Vagina (tissue), 2 donors: ENCODE measurements at regions not wholly inside any gene's neighbourhood (a gene's known extent, or its start where the extent isn't known, plus 50 kb on each side); places are given as distances from the start of the nearest gene placed in this dataset.

Experiments
- DNase-seq, 2 donors: peaks; one replicate each; pipeline ENCODE4 v3.0.0-alpha.2; 2017; ENCODE audit errors: extremely low spot score in 2 of 2
- H3K27ac ChIP-seq: fragments of 200-600 bp; sonication (generic); one replicate; pipeline ENCODE4 v1.5.1; 2019
- H3K27me3 ChIP-seq: fragments of 200-600 bp; sonication (generic); one replicate; pipeline ENCODE4 v1.5.1; 2019
- H3K36me3 ChIP-seq, 2 donors: fragments of 200-600 bp; sonication (generic); one replicate each; pipeline ENCODE4 v1.5.1; 2017 to 2019
- H3K4me1 ChIP-seq: fragments of 200-600 bp; sonication (generic); one replicate; pipeline ENCODE4 v1.5.1; 2019
- H3K4me3 ChIP-seq, 2 donors: fragments of 200-600 bp; sonication (generic); 1 replicate in 1 of 2; 2 replicates in 1 of 2; pipeline ENCODE4 v1.5.1; 2016 to 2019
- H3K9me3 ChIP-seq: fragments of 200-600 bp; sonication (generic); one replicate; pipeline ENCODE4 v1.5.1; 2019
- CTCF ChIP-seq, 3 experiments: fragments of 450-650 bp in 2 of 3; fragments of 200-600 bp in 1 of 3; sonication (generic) in 1 of 3; IDR thresholded peaks; one replicate each; pipeline ENCODE4 v1.5.1; 2017 to 2019; ENCODE audit warnings: antibody characterized with exemption in 3 of 3, mild to moderate bottlenecking in 2 of 3, moderate library complexity in 2 of 3
- POLR2A ChIP-seq, 2 donors: fragments of 450-650 bp; IDR thresholded peaks; one replicate each; pipeline ENCODE4 v1.6.1; 2017; ENCODE audit warnings: antibody characterized with exemption in 2 of 2, mild to moderate bottlenecking in 2 of 2, moderate library complexity in 2 of 2
- POLR2AphosphoS5 ChIP-seq, 2 donors: sonication (generic); formaldehyde crosslinking; IDR thresholded peaks; one replicate each; pipeline ENCODE4 v1.9.0; 2017; ENCODE audit warnings: antibody characterized with exemption in 2 of 2, mild to moderate bottlenecking in 2 of 2, low read depth in 1 of 2; ENCODE audit not compliant: insufficient read depth in 1 of 2
- intact Hi-C: fragments of 100-400 bp; cut with DNase I; formaldehyde crosslinking; loops from one replicate; pipeline ENCODE4 v1.15.1; 2023

DNA sequence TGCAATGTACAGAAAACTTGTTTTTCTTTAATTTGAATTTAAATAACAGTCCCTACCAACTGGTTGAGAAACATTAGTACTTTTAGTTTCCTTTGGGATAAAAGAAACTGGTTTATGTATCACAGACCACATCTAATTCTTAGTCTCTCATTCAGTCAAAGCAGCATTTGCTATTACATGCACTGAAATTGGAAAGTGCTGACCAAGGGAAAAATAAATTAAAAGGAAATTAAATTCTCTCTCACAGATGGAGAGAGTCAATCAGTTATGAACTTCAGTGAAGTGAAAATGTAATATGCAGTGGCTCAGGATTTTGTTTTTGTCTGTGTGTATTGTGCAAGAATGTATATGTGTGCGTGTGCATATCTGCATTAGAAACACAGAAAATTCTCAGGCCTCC, 121.7 kb downstream of the TUSC1 start:
- TF ChIP-seq POLR2A (IDR thresholded peaks at IDR 0.05): no peak
- no peak for TF ChIP-seq POLR2AphosphoS5 (IDR thresholded peaks at IDR 0.05; ENCODE audit: insufficient read depth in 1 of 2, low read depth in 1 of 2)
- TF ChIP-seq CTCF (IDR thresholded peaks at IDR 0.05): no peak
- Histone ChIP-seq H3K36me3 (no peaks in the 10 kb centered on the region), H3K4me1 (no peaks in the 10 kb centered on the region), H3K4me3 (no peak overlapping the region), H3K27me3 (no peaks in the 10 kb centered on the region), H3K9me3 (no peaks in the 10 kb centered on the region), H3K27ac (no peak overlapping the region)
- intact Hi-C loops: no loop called here
- DNase-seq: no peak

GRCh38 chr9:25548847-25549246, 129.4 kb downstream of the TUSC1 start:
- Histone ChIP-seq H3K9me3 (no peaks in the 10 kb centered on the region), H3K27ac (no peak overlapping the region), H3K4me3 (no peak overlapping the region), H3K27me3 (no peaks in the 10 kb centered on the region), H3K4me1 (no peaks in the 10 kb centered on the region), H3K36me3 (no peaks in the 10 kb centered on the region)
- TF ChIP-seq POLR2A (IDR thresholded peaks at IDR 0.05): no peak
- no peak for TF ChIP-seq CTCF (IDR thresholded peaks at IDR 0.05)
- TF ChIP-seq POLR2AphosphoS5 (IDR thresholded peaks at IDR 0.05; ENCODE audit: insufficient read depth in 1 of 2, low read depth in 1 of 2): no peak
- intact Hi-C loops: no loop called here
- no peak for DNase-seq

GRCh38 chr9:25543806-25544205, 134.4 kb downstream of the TUSC1 start:
- no peak for TF ChIP-seq POLR2A (IDR thresholded peaks at IDR 0.05)
- no peak for TF ChIP-seq POLR2AphosphoS5 (IDR thresholded peaks at IDR 0.05; ENCODE audit: insufficient read depth in 1 of 2, low read depth in 1 of 2)
- no peak for TF ChIP-seq CTCF (IDR thresholded peaks at IDR 0.05)
- no peaks in the 10 kb centered on the region for H3K36me3 ChIP-seq
- no peak overlapping the region for H3K27ac ChIP-seq
- no peak overlapping the region for H3K4me3 ChIP-seq
- DNase-seq: no peak
- H3K9me3 ChIP-seq: no peaks in the 10 kb centered on the region
- no peaks in the 10 kb centered on the region for H3K4me1 ChIP-seq
- intact Hi-C loops: no loop called here
- H3K27me3 ChIP-seq: no peaks in the 10 kb centered on the region

GRCh38 chr9:25542319-25542718, 135.9 kb downstream of the TUSC1 start:
- Histone ChIP-seq H3K4me1 (no peaks in the 10 kb centered on the region), H3K4me3 (no peak overlapping the region), H3K27ac (no peak overlapping the region), H3K36me3 (no peaks in the 10 kb centered on the region), H3K27me3 (no peaks in the 10 kb centered on the region), H3K9me3 (no peaks in the 10 kb centered on the region)
- TF ChIP-seq POLR2A (IDR thresholded peaks at IDR 0.05): no peak
- intact Hi-C loops: no loop called here
- DNase-seq: no peak

DNA sequence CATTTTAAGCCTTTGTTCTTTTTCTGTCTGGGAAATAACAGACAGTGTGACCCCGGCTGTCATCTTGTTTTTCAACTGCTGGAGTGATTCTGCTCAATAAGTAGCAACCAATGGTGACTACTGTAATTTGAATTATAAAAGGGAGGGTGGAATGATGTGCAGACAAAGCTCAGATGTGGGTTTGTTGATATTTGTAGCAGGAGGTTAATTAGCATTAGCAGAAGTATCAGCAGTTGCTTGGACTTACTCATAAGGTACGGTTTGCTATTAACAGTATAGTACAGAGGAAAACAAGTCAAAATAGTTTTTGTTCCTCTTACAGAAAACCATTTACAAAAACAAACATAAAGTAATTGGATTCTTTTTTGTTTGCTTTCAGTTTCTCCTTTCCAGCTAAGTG, 140.4 kb downstream of the TUSC1 start:
- TF ChIP-seq POLR2AphosphoS5 (IDR thresholded peaks at IDR 0.05; ENCODE audit: insufficient read depth in 1 of 2, low read depth in 1 of 2) (no peak), POLR2A (IDR thresholded peaks at IDR 0.05) (no peak), CTCF (IDR thresholded peaks at IDR 0.05) (no peak)
- Histone ChIP-seq H3K9me3 (no peaks in the 10 kb centered on the region), H3K4me3 (no peak overlapping the region), H3K4me1 (no peaks in the 10 kb centered on the region), H3K36me3 (no peaks in the 10 kb centered on the region), H3K27me3 (no peaks in the 10 kb centered on the region), H3K27ac (no peak overlapping the region)
- intact Hi-C loops: no loop called here
- DNase-seq: no peak

DNA sequence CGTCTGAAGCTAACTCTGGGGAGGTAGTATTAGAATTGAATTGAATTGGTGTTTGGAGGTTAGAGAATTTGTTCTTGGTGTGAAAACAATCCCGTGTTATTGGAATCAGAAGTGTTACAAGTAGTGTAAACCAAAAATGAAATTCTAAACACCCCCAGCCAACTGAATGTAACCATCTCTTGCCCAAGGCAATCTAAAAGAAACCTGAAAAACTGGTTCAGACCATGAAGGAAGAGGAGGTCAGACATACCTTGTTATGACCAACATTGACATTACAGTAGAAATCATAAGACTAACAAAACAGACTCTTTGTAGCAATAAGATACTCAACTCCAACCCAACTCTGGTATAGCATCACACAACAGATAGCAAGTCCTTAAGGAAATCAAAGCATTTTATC, 159.0 kb downstream of the TUSC1 start:
- Histone ChIP-seq H3K4me3 (no peak overlapping the region), H3K27me3 (no peaks in the 10 kb centered on the region), H3K36me3 (no peaks in the 10 kb centered on the region), H3K4me1 (no peaks in the 10 kb centered on the region), H3K9me3 (no peaks in the 10 kb centered on the region), H3K27ac (no peak overlapping the region)
- no peak for TF ChIP-seq CTCF (IDR thresholded peaks at IDR 0.05)
- no peak for TF ChIP-seq POLR2AphosphoS5 (IDR thresholded peaks at IDR 0.05; ENCODE audit: insufficient read depth in 1 of 2, low read depth in 1 of 2)
- no peak for TF ChIP-seq POLR2A (IDR thresholded peaks at IDR 0.05)
- intact Hi-C loops: no loop called here
- no peak for DNase-seq
